OCI-M2 (cell line): ENCODE measurements at regions not wholly inside any gene's neighbourhood (a gene's known extent, or its start where the extent isn't known, plus 50 kb on each side); places are given as distances from the start of the nearest gene placed in this dataset.

Experiments used
- DNase-seq: peaks from one replicate; lab custom pipeline; 2025; ENCODE audit not compliant: unreplicated experiment; lab: John Stamatoyannopoulos, UW

DNA sequence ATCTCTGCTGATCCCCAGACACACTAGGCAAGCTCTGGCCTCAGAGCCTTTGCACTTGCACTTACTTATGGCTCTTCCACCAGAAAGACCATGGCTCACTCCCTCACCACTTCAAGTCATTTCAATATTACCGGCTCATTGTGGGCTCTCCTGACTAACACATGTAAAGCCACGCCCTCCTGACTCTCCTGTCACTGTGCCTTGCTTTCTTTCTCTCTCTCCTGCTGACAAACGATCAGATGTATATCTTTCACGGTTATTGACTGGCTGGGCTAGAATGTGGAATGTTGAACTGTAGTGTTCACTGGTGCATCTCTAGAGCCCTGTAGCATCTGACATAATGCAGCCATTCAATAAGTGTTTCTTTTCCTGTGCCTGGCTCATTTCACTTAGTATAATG is 425.1 kb downstream of the RAB28 start:
- no peak for DNase-seq

GRCh38 chr4:13056630-13057189 is 427.4 kb downstream of the RAB28 start:
- DNase-seq, result no peak

- DNase-seq, result no peak
Measured at GRCh38 chr4:13054420-13054970, 429.6 kb downstream of the RAB28 start.

GRCh38 chr4:13047591-13047990 is 436.5 kb downstream of the RAB28 start:
- no peak for DNase-seq

- no peak for DNase-seq
Measured at GRCh38 chr4:13036841-13037240, 447.3 kb downstream of the RAB28 start.

GRCh38 chr4:13032936-13033335 is 451.2 kb downstream of the RAB28 start:
- no peak for DNase-seq

- no peak for DNase-seq
Measured at GRCh38 chr4:13024147-13025105, 459.7 kb downstream of the RAB28 start.

- no peak for DNase-seq
Measured at GRCh38 chr4:13007802-13008470, 476.2 kb downstream of the RAB28 start.

DNA sequence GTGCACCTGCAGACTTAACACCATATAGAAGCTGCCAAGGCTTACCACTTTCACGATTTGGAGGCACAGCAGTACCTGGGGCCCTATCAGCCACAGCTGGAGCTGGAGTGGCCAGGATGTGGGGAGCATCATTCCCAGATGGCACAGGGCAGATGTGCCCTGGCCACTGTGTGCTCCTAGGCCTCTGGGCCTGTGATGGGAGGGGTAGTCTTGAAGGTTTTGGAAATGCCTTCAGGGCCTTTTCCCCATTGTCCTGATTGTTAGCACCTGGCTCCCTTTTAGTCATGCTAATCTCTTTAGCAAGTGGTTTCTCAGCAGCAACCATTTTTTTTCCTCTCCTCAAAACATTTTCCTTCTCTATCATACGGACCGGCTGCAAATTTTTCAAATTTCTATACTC is 490.2 kb downstream of the RAB28 start:
- DNase-seq, result no peak

DNA sequence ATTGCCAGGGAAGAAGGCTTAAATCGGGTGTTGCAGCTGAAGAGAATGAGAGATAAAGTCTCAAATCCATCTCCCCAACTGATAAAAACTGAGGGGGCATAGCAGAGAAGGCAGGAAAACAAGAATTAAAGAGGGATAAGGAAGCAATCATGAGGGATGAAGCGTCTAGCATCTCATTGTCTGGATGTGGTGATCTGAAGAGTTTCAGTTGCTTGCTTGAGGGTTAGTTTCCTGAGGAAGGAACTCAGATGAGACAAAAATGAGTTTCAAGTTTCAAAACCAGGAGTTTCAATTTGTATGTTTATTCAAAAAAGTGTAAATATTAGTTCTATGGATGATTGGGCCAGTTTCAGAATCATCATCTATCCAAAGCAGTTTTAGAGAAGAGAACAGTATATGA is 496.9 kb downstream of the RAB28 start:
- no peak for DNase-seq

DNA sequence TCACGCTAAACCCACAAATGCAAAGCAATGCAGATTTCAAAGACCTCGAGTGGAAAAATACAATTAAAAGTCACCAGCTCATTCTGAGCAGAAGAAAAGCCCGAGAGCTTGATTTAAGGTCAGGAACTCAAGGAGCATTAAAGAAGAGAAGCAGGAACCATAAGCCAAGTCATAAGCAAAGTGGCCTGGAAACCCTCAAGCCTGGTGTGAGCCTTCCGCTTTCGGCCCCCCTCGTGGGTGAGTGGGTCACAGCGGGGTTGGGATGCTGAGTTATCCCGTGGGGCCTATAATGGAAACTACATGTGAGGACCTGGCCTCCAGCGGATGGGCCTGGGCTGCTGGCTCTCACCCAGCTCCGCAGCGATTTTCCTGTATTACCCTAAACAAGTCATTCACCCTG is 504.3 kb downstream of the RAB28 start:
- no peak for DNase-seq

GRCh38 chr4:12978310-12978709 is 505.8 kb downstream of the RAB28 start:
- no peak for DNase-seq

- DNase-seq, result no peak
Measured at GRCh38 chr4:12975511-12975910, 508.6 kb downstream of the RAB28 start.

DNA sequence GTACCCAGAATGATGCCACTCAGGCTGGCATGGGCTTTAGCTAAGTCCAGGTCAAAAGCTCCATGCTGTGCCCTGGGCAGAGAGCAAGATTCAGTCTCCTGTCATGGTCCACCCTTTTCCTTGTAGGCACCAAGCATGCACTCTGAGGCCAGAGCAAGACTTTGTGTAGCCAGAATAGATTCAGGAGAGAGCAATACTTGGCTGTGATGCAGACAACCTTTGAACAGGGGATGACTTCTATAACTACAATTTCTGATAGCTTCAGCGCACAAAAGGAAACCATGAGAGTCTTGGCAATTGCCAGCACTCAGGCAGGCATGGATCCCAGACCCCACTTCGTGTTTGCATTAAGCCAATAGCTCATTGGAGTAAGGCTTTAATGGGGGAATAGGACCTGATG is 510.6 kb downstream of the RAB28 start:
- no peak for DNase-seq

DNA sequence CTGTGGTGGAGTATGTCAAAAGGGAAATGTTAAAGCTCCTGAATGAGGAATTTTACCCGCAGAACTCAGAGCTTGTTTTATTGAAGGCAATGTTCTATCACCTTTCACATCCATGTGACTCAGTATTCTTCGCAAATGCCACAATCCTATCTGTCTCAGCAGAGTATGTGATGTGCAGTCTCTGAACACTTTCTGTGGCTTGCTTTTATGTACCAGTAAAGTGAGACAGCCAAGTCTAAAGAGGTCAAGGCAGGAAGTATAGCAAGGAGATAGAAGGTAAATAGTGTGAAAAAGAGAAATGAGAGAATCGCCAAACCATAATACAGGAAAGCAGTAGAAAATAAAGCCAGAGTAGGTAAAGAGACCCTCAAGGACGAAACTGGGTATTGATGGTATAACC is 515.8 kb downstream of the RAB28 start:
- no peak for DNase-seq

DNA sequence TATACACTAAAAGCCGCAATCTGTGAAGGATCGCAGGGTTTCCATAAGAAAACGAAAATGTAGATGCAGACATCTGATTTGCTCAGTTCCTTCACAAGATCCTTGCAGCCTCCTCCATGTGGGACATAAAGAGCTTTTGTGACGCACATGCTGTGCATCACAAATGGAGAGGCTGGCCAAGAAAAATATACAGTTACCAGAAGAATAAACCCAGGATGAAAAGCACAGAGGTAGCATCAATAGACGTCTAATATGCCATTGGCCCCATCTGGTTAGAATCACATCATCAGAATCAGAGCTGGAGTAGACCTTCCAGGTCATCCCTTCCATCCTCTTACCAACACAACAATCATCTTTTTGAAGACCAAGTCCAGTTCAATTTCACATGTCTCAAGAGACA is 517.4 kb downstream of the RAB28 start:
- DNase-seq, result no peak

- no peak for DNase-seq
Measured at GRCh38 chr4:12965334-12965733, 518.8 kb downstream of the RAB28 start.

GRCh38 chr4:12963912-12964311 is 520.2 kb downstream of the RAB28 start:
- DNase-seq, result no peak

- DNase-seq, result no peak
Measured at GRCh38 chr4:12963291-12963690, 520.8 kb downstream of the RAB28 start.

DNA sequence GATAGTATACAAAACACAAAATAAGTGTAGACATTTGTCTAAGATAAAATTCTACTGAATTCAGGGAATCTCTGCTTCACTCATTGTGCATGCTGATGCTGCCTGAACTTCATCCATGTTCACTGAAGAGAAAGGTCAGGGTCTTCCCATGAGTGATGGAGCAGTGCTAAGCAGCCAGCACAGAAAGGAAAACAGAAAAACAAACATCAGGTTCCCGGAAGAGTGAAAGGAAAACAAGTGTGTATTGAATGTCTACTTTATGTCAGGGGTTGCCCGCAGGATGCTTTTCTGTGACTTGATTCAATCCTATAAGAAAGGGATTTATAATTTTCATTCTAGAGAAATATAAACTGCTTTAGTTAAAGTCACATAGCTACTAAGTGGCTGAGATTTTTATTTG is 522.4 kb downstream of the RAB28 start:
- no peak for DNase-seq

- no peak for DNase-seq
Measured at GRCh38 chr4:12958436-12958835, 525.7 kb downstream of the RAB28 start.

DNA sequence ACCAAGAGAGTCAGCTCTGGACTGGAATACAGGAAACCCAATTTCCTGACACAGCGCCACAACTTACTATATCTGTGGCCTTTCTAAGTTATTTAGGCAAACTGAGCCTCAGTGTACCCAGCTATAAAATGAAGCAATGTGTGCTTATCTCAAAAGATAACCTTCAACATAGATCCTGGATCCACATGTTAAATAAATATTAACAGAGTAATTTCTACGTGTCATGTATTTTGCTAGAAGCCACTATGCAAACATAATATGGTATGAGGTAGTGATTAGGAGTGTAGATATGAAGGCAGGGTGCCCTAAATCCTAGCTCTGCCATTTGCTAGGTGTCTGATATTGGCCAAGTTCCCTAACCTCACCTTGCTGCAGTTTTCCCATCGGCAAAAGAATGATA is 527.0 kb downstream of the RAB28 start:
- no peak for DNase-seq
